ENCODE measurements at regions not wholly inside any gene's neighbourhood (a gene's known extent, or its start where the extent isn't known, plus 50 kb on each side); places are given as distances from the start of the nearest gene placed in this dataset.

- Histone ChIP-seq H3K27me3 (no peaks in the 10 kb centered on the region), H3K4me1 (ENCODE audit: low read depth) (no peaks in the 10 kb centered on the region), H3K4me3 (no peak overlapping the region), H3K36me3 (no peaks in the 10 kb centered on the region), H3K27ac (no peak overlapping the region), H3K9me3 (ENCODE audit: low read depth) (no peaks in the 10 kb centered on the region)
- no peak for DNase-seq (ENCODE audit: low read depth in 1 of 2, low spot score in 1 of 2)
- TF ChIP-seq, protein P1, sequence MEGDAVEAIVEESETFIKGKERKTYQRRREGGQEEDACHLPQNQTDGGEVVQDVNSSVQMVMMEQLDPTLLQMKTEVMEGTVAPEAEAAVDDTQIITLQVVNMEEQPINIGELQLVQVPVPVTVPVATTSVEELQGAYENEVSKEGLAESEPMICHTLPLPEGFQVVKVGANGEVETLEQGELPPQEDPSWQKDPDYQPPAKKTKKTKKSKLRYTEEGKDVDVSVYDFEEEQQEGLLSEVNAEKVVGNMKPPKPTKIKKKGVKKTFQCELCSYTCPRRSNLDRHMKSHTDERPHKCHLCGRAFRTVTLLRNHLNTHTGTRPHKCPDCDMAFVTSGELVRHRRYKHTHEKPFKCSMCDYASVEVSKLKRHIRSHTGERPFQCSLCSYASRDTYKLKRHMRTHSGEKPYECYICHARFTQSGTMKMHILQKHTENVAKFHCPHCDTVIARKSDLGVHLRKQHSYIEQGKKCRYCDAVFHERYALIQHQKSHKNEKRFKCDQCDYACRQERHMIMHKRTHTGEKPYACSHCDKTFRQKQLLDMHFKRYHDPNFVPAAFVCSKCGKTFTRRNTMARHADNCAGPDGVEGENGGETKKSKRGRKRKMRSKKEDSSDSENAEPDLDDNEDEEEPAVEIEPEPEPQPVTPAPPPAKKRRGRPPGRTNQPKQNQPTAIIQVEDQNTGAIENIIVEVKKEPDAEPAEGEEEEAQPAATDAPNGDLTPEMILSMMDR (IDR thresholded peaks at IDR 0.05; ENCODE audit: low read depth, low read length): no peak
Measured at GRCh38 chr18:70559446-70559845, 270.6 kb downstream of the SOCS6 start.

DNA sequence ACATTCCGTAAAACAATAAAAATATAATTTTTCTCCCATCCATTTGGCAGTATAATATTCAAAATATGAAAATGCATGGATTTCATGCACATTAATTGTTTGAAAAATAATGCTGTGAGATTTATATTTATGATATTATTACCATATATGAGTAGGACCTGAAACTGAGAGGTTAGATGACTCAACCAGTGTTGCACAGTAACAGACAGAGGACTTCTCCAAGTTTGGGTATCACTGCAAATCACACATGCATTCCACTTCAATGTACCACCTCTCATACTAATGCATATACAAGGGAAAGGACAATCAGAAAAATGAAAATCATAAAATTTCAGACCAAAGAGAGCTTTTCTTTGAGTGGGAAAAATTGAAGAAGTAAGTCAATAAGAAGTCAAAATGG lies 269.5 kb downstream of the SOCS6 start:
- H3K4me3 ChIP-seq: no peak overlapping the region
- TF ChIP-seq, protein P1 (IDR thresholded peaks at IDR 0.05; ENCODE audit: low read depth, low read length): no peak
- no peak for DNase-seq (ENCODE audit: low read depth in 1 of 2, low spot score in 1 of 2)
- no peaks in the 10 kb centered on the region for H3K36me3 ChIP-seq
- H3K4me1 ChIP-seq (ENCODE audit: low read depth): no peaks in the 10 kb centered on the region
- no peaks in the 10 kb centered on the region for H3K9me3 ChIP-seq (ENCODE audit: low read depth)
- no peaks in the 10 kb centered on the region for H3K27me3 ChIP-seq
- no peak overlapping the region for H3K27ac ChIP-seq

- Histone ChIP-seq H3K36me3 (no peaks in the 10 kb centered on the region), H3K27me3 (no peaks in the 10 kb centered on the region), H3K27ac (no peak overlapping the region), H3K4me1 (ENCODE audit: low read depth) (no peaks in the 10 kb centered on the region), H3K9me3 (ENCODE audit: low read depth) (no peaks in the 10 kb centered on the region), H3K4me3 (no peak overlapping the region)
- TF ChIP-seq, protein P1 (IDR thresholded peaks at IDR 0.05; ENCODE audit: low read depth, low read length): no peak
- no peak for DNase-seq (ENCODE audit: low read depth in 1 of 2, low spot score in 1 of 2)
Measured at GRCh38 chr18:70554854-70555445, 266.1 kb downstream of the SOCS6 start.

DNA sequence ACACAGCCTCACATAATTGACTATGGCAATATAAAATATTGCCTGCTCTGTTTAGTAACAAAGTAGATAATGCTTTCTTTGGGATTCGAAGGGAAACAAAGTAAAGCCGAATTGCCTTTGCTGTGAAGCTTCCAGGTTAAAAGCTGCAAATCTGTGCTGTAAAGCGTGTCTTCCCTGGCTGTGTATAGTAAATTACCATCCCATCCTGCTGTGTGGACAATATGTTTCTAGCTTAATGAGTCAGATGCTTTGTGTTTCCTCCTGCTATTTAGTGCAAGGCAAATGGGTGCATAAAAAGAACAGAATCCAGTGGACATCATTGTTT lies 265.1 kb downstream of the SOCS6 start:
- Histone ChIP-seq H3K9me3 (ENCODE audit: low read depth) (no peaks in the 10 kb centered on the region), H3K36me3 (no peaks in the 10 kb centered on the region), H3K27me3 (no peaks in the 10 kb centered on the region), H3K4me1 (ENCODE audit: low read depth) (no peaks in the 10 kb centered on the region), H3K4me3 (no peak overlapping the region), H3K27ac (no peak overlapping the region)
- DNase-seq (ENCODE audit: low read depth in 1 of 2, low spot score in 1 of 2): no peak
- TF ChIP-seq, protein P1 (IDR thresholded peaks at IDR 0.05; ENCODE audit: low read depth, low read length): no peak

GRCh38 chr18:70553245-70553935 lies 264.5 kb downstream of the SOCS6 start:
- TF ChIP-seq, protein P1 (IDR thresholded peaks at IDR 0.05; ENCODE audit: low read depth, low read length): no peak

More at GRCh38 chr18:70553245-70553935, 264.5 kb downstream of the SOCS6 start:
- H3K4me3 ChIP-seq: no peak overlapping the region
- H3K9me3 ChIP-seq (ENCODE audit: low read depth): no peaks in the 10 kb centered on the region
- no peaks in the 10 kb centered on the region for H3K36me3 ChIP-seq
- H3K27me3 ChIP-seq: no peaks in the 10 kb centered on the region
- DNase-seq (ENCODE audit: low read depth in 1 of 2, low spot score in 1 of 2): no peak
- H3K27ac ChIP-seq: no peak overlapping the region
- H3K4me1 ChIP-seq (ENCODE audit: low read depth): no peaks in the 10 kb centered on the region

Data from cardiac muscle cell (in vitro differentiated cells and primary cell).